GM23338 (cell line): ENCODE measurements at regions not wholly inside any gene's neighbourhood (a gene's known extent, or its start where the extent isn't known, plus 50 kb on each side); places are given as distances from the start of the nearest gene placed in this dataset.

Experiments
- ATAC-seq: fragments of 200-7000 bp; cut with Tn5 transposase; 3 replicates; pipeline ENCODE4 v1.9.1; 2020
- DNase-seq: peaks from one replicate; pipeline ENCODE4 v3.0.0-alpha.2; 2015; ENCODE audit warnings: low spot score
- H2AFZ ChIP-seq: fragments of 200-600 bp; sonication (generic); 2 replicates; pipeline ENCODE4 v1.8.0; 2016; ENCODE audit warnings: antibody characterized with exemption, mild to moderate bottlenecking, moderate library complexity
- H3F3A ChIP-seq: fragments of 200-600 bp; sonication (generic); replicated peaks from 2 replicates; pipeline ENCODE4 v1.8.0; 2017; ENCODE audit warnings: antibody characterized with exemption, mixed run types, low read depth
- H3K27ac ChIP-seq: fragments of 200-600 bp; sonication (generic); 2 replicates; pipeline ENCODE4 v1.6.1; 2016; ENCODE audit warnings: low read depth
- H3K27me3 ChIP-seq: fragments of 200-600 bp; sonication (generic); 2 replicates; pipeline ENCODE4 v1.8.0; 2016; ENCODE audit warnings: mild to moderate bottlenecking, mixed run types, moderate library complexity; ENCODE audit not compliant: insufficient read depth
- H3K36me3 ChIP-seq: fragments of 200-600 bp; sonication (generic); 2 replicates; pipeline ENCODE4 v1.8.0; 2016; ENCODE audit warnings: mild to moderate bottlenecking; ENCODE audit not compliant: insufficient read depth
- H3K4me1 ChIP-seq: fragments of 200-600 bp; sonication (generic); 2 replicates; pipeline ENCODE4 v1.8.0; 2016; ENCODE audit warnings: mild to moderate bottlenecking, moderate library complexity; ENCODE audit not compliant: insufficient read depth
- H3K4me2 ChIP-seq: fragments of 200-600 bp; sonication (generic); 2 replicates; pipeline ENCODE4 v1.7.1; 2017; ENCODE audit warnings: mixed run types
- H3K4me3 ChIP-seq: fragments of 200-600 bp; sonication (generic); 2 replicates; pipeline ENCODE4 v1.6.1; 2016; ENCODE audit warnings: mixed run types
- H3K79me2 ChIP-seq: fragments of 200-600 bp; sonication (generic); replicated peaks from 2 replicates; pipeline ENCODE4 v1.8.0; 2017; ENCODE audit warnings: mild to moderate bottlenecking; ENCODE audit not compliant: insufficient read depth
- H3K9me2 ChIP-seq: fragments of 200-600 bp; sonication (generic); 2 replicates; pipeline ENCODE4 v1.8.0; 2017; ENCODE audit not compliant: insufficient read depth
- H4K20me1 ChIP-seq: fragments of 200-600 bp; sonication (generic); replicated peaks from 2 replicates; pipeline ENCODE4 v1.8.0; 2017; ENCODE audit warnings: mild to moderate bottlenecking; ENCODE audit not compliant: insufficient read depth
- H3K27ac Mint-ChIP-seq: 2 replicates; pipeline ENCODE4 v1.8.0; 2020; ENCODE audit warnings: inconsistent platforms, mild to moderate bottlenecking, moderate library complexity, mixed read lengths
- H3K27me3 Mint-ChIP-seq: 3 replicates; pipeline ENCODE4 v1.8.0; 2022; ENCODE audit warnings: low read depth, mild to moderate bottlenecking, moderate library complexity, mixed read lengths, inconsistent platforms; ENCODE audit not compliant: insufficient read depth, poor library complexity
- H3K36me3 Mint-ChIP-seq: 3 replicates; pipeline ENCODE4 v1.8.0; 2021; ENCODE audit warnings: low read depth, mild to moderate bottlenecking, inconsistent platforms, moderate library complexity, mixed read lengths
- H3K4me1 Mint-ChIP-seq: 3 replicates; pipeline ENCODE4 v1.8.0; 2020; ENCODE audit warnings: mild to moderate bottlenecking, inconsistent platforms, mixed read lengths
- H3K4me3 Mint-ChIP-seq: 3 replicates; pipeline ENCODE4 v1.8.0; 2021; ENCODE audit warnings: moderate library complexity, mild to moderate bottlenecking, inconsistent platforms, mixed read lengths
- H3K9me3 Mint-ChIP-seq: 3 replicates; pipeline ENCODE4 v1.8.0; 2020; ENCODE audit warnings: moderate library complexity, mild to moderate bottlenecking, inconsistent platforms, mixed read lengths
- CREB1 ChIP-seq: fragments of 250-450 bp; sonication (Bioruptor Pico); IDR thresholded peaks from 2 replicates; pipeline ENCODE4 v1.5.0; 2020; ENCODE audit warnings: low read depth, mild to moderate bottlenecking, moderate library complexity
- EZH2 ChIP-seq: fragments of 200-600 bp; sonication (generic); IDR thresholded peaks from one replicate; pipeline ENCODE4 v1.8.0; 2017; ENCODE audit warnings: antibody characterized with exemption, mild to moderate bottlenecking, low read depth; ENCODE audit not compliant: unreplicated experiment
- EZH2phosphoT487 ChIP-seq: fragments of 200-600 bp; sonication (generic); IDR thresholded peaks from one replicate; pipeline ENCODE4 v1.8.1; 2018; ENCODE audit warnings: antibody characterized with exemption; ENCODE audit not compliant: unreplicated experiment
- POLR2AphosphoS5 ChIP-seq: IDR thresholded peaks from 2 replicates; pipeline ENCODE4 v1.6.1; 2016; ENCODE audit warnings: antibody characterized with exemption, low read depth
- STAT1 ChIP-seq: IDR thresholded peaks from one replicate; pipeline ENCODE4 v1.6.1; 2016; ENCODE audit warnings: antibody characterized with exemption; ENCODE audit not compliant: unreplicated experiment
- ZNF331 ChIP-seq: fragments of 250-450 bp; sonication (Bioruptor Pico); IDR thresholded peaks from 2 replicates; pipeline ENCODE4 v1.5.0; 2020; ENCODE audit warnings: low read depth, mild to moderate bottlenecking, moderate library complexity
- TF ChIP-seq, protein P1 (sequence below): IDR thresholded peaks from one replicate; pipeline ENCODE4 v1.6.1; 2018; ENCODE audit warnings: antibody characterized with exemption; ENCODE audit not compliant: unreplicated experiment

DNA sequence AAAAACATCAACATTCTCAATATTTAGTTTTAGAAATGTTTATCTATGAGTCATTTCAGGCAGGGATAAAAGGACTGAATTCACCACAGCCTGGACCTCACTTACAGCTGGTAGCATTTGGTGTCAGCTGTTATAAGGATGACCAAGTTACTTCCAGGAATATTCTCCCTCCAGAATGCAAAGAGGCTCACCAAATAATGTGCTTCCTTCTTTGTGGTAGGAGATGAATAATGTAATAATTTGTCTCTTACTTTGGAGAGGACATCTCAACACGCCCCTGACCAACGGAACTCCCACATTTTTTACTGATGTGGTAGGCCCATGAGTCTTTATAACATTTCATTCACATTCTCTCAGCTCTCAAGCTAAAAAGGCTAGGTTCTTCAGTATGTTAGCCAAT lies 825.9 kb upstream of the GRAMD2B start:
- no peak overlapping the region for H3K27ac ChIP-seq
- DNase-seq: no peak
- peaks cover 26% of the 10 kb centered on the region for H3K9me2 ChIP-seq
- no peak overlapping the region for H3K4me3 ChIP-seq
- TF ChIP-seq EZH2phosphoT487: no peak
- no peak for TF ChIP-seq POLR2AphosphoS5
- TF ChIP-seq EZH2: no peak
- Mint-ChIP-seq H3K27ac (no peak overlapping the region), H3K9me3 (no peaks in the 10 kb centered on the region), H3K36me3 (no peaks in the 10 kb centered on the region), H3K27me3 (no peaks in the 10 kb centered on the region), H3K4me3 (no peak overlapping the region), H3K4me1 (peaks cover 3% of the 10 kb centered on the region; the same call in 1 of the 3 replicates)
- H3K27me3 ChIP-seq: no peaks in the 10 kb centered on the region
- no peaks in the 10 kb centered on the region for H3F3A ChIP-seq
- no peaks in the 10 kb centered on the region for H4K20me1 ChIP-seq
- H3K4me2 ChIP-seq: no peak overlapping the region
- no peaks in the 10 kb centered on the region for H3K79me2 ChIP-seq
- no peaks in the 10 kb centered on the region for H3K4me1 ChIP-seq
- no peak for ATAC-seq
- H3K36me3 ChIP-seq: no peaks in the 10 kb centered on the region
- H2AFZ ChIP-seq: no peak overlapping the region

DNA sequence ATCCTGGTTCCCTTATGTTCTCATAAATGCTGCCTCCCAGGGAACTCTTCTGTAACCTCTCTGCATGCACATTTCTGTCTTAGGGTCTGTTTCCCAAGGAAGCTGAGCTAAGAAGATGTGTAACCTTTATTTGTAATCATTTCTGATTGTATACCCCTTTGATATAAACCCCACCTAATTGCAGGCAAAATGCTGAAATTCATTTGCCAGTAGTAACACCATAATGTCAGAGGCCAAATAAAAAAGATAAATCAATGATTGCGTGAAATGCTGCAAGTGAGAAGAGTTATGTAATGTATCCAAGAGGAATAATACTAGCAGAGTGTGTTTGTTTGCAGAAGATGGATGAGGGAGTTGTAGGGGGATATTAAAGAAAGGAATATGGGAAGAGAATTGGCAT lies 822.6 kb upstream of the GRAMD2B start:
- H3K27ac Mint-ChIP-seq: no peak overlapping the region
- ATAC-seq: no peak
- no peaks in the 10 kb centered on the region for H4K20me1 ChIP-seq
- H3K9me3 Mint-ChIP-seq: peaks cover under 1% of the 10 kb centered on the region; the same call in 2 of the 3 replicates
- no peak overlapping the region for H3K4me3 Mint-ChIP-seq
- no peaks in the 10 kb centered on the region for H3F3A ChIP-seq
- H3K4me1 ChIP-seq: no peaks in the 10 kb centered on the region
- no peaks in the 10 kb centered on the region for H3K27me3 ChIP-seq
- H3K4me1 Mint-ChIP-seq: peaks cover 3% of the 10 kb centered on the region; the same call in 1 of the 3 replicates
- peaks cover 27% of the 10 kb centered on the region for H3K9me2 ChIP-seq
- no peak overlapping the region for H3K4me2 ChIP-seq
- H3K4me3 ChIP-seq: no peak overlapping the region
- H3K36me3 ChIP-seq: no peaks in the 10 kb centered on the region
- DNase-seq: no peak
- TF ChIP-seq ZNF331 (CRISPR knock-in tag) (no peak), STAT1 (no peak), EZH2phosphoT487 (no peak)
- TF ChIP-seq, protein P1, sequence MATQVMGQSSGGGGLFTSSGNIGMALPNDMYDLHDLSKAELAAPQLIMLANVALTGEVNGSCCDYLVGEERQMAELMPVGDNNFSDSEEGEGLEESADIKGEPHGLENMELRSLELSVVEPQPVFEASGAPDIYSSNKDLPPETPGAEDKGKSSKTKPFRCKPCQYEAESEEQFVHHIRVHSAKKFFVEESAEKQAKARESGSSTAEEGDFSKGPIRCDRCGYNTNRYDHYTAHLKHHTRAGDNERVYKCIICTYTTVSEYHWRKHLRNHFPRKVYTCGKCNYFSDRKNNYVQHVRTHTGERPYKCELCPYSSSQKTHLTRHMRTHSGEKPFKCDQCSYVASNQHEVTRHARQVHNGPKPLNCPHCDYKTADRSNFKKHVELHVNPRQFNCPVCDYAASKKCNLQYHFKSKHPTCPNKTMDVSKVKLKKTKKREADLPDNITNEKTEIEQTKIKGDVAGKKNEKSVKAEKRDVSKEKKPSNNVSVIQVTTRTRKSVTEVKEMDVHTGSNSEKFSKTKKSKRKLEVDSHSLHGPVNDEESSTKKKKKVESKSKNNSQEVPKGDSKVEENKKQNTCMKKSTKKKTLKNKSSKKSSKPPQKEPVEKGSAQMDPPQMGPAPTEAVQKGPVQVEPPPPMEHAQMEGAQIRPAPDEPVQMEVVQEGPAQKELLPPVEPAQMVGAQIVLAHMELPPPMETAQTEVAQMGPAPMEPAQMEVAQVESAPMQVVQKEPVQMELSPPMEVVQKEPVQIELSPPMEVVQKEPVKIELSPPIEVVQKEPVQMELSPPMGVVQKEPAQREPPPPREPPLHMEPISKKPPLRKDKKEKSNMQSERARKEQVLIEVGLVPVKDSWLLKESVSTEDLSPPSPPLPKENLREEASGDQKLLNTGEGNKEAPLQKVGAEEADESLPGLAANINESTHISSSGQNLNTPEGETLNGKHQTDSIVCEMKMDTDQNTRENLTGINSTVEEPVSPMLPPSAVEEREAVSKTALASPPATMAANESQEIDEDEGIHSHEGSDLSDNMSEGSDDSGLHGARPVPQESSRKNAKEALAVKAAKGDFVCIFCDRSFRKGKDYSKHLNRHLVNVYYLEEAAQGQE: no peak
- H2AFZ ChIP-seq: no peak overlapping the region
- H3K27me3 Mint-ChIP-seq: no peaks in the 10 kb centered on the region
- no peak overlapping the region for H3K27ac ChIP-seq
- H3K79me2 ChIP-seq: no peaks in the 10 kb centered on the region
- 0 out of 3 replicates have a peak, but pooled peaks cover under 1% of the 10 kb centered on the region for H3K36me3 Mint-ChIP-seq

DNA sequence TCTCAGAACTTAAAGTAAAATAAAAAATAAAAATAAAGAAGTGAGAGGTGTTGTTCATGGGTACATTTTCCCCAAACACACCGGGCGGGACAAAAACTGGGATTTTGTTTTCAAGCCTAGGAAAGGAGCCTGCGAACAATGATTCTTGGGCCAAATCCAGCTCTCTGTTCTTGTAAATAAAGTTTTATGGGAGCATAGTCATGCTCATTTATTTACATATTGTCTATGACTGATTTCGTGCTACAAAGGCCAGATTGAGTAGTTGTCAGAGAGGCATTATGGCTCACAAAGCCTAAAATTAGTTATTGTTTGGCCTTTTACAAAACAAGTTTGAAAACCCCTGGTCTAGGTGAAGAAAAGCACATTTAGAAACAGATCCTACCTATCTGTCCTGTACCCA lies 821.0 kb upstream of the GRAMD2B start:
- no peaks in the 10 kb centered on the region for H3K4me1 ChIP-seq
- H3K27ac Mint-ChIP-seq: no peak overlapping the region
- no peaks in the 10 kb centered on the region for H3F3A ChIP-seq
- H3K27ac ChIP-seq: no peak overlapping the region
- H3K79me2 ChIP-seq: no peaks in the 10 kb centered on the region
- H3K4me3 Mint-ChIP-seq: no peak overlapping the region
- H3K9me2 ChIP-seq: peaks cover 29% of the 10 kb centered on the region
- no peaks in the 10 kb centered on the region for H4K20me1 ChIP-seq
- H3K27me3 ChIP-seq: no peaks in the 10 kb centered on the region
- H3K36me3 ChIP-seq: no peaks in the 10 kb centered on the region
- TF ChIP-seq EZH2 (no peak), CREB1 (CRISPR knock-in tag) (no peak)
- DNase-seq (no peak), ATAC-seq (no peak)
- H3K9me3 Mint-ChIP-seq: peaks cover 9% of the 10 kb centered on the region
- H2AFZ ChIP-seq: no peak overlapping the region
- peaks cover 6% of the 10 kb centered on the region; the same call in 1 of the 3 replicates for H3K36me3 Mint-ChIP-seq
- H3K4me3 ChIP-seq: no peak overlapping the region
- H3K4me2 ChIP-seq: no peak overlapping the region
- no peaks in the 10 kb centered on the region for H3K27me3 Mint-ChIP-seq
- H3K4me1 Mint-ChIP-seq: peaks cover 3% of the 10 kb centered on the region; the same call in 1 of the 3 replicates
